K562 (cell line): ENCODE measurements at regions not wholly inside any gene's neighbourhood (a gene's known extent, or its start where the extent isn't known, plus 50 kb on each side); places are given as distances from the start of the nearest gene placed in this dataset.

ENCODE experiments used
- ATAC-seq: fragments of 200-7000 bp; cut with Tn5 transposase; 3 replicates; pipeline ENCODE4 v1.9.1; 2020; ENCODE audit warnings: moderate library complexity
- BruUV-seq: library from RNA; stranded (reverse); fragments of 400-500 nt; replicated peaks from 2 replicates; lab custom pipeline; 2021; lab: Mats Ljungman, UMichigan
- CTCF ChIA-PET: fragments of 300-600 bp; formaldehyde crosslinking; extraction: SDS; loops from one replicate; lab custom pipeline; 2021; ENCODE audit warnings: low intra/inter-chr PET ratio; lab: Yijun Ruan, JAX
- POLR2A ChIA-PET: fragments of 300-600, 350-650 bp; sonication (Branson Sonifier 250); formaldehyde crosslinking; extraction: SDS; loops from one replicate; lab custom pipeline; 2021; ENCODE audit warnings: antibody characterized with exemption, inconsistent platforms; lab: Yijun Ruan, JAX
- DNase-seq, 4 experiments: peaks; one replicate each; pipeline versions ENCODE4 v3.0.0 to v3.0.0-alpha.2; 2011 to 2018; ENCODE audit warnings: low spot score in 3 of 4, mixed read lengths in 3 of 4; ENCODE audit errors: extremely low read depth in 1 of 4
- FAIRE-seq: peaks from 2 replicates; lab custom pipeline; 2011; peaks lifted over from hg19 to GRCh38; lab: Jason Lieb, UNC
- H2AFZ ChIP-seq: 2 replicates; pipeline ENCODE4 v1.6.0; 2011; ENCODE audit warnings: low read depth, low read length, control low read depth, inconsistent platforms
- H3K27ac ChIP-seq: fragments of 200-600 bp; 3 replicates; pipeline ENCODE4 v1.8.0; 2011; ENCODE audit warnings: low read depth, mild to moderate bottlenecking, control low read depth, inconsistent platforms, low read length, moderate library complexity, mixed read lengths; ENCODE audit errors: extremely low read depth
- H3K27me3 ChIP-seq, 2 experiments: fragments of 300-600 bp in 1 of 2; 2 replicates in 1 of 2; 3 replicates in 1 of 2; pipeline versions ENCODE4 v1.6.0 to v1.8.0; 2011; ENCODE audit warnings: inconsistent platforms in 2 of 2, low read length in 2 of 2, mild to moderate bottlenecking in 1 of 2, mixed read lengths in 1 of 2, moderate library complexity in 1 of 2; ENCODE audit not compliant: control insufficient read depth in 2 of 2, insufficient read depth in 2 of 2
- H3K36me3 ChIP-seq: fragments of 300-600 bp; 3 replicates; pipeline ENCODE4 v1.8.0; 2011; ENCODE audit warnings: mild to moderate bottlenecking, low read length, inconsistent platforms; ENCODE audit not compliant: control insufficient read depth, insufficient read depth
- H3K4me1 ChIP-seq, 2 experiments: fragments of 200-600 bp in 1 of 2; replicated peaks in 1 of 2; 2 replicates in 1 of 2; 3 replicates in 1 of 2; pipeline versions ENCODE4 v1.5.1 to v1.8.0; 2011; ENCODE audit warnings: inconsistent platforms in 2 of 2, low read length in 2 of 2, mild to moderate bottlenecking in 1 of 2, mixed read lengths in 1 of 2, moderate library complexity in 1 of 2; ENCODE audit not compliant: control insufficient read depth in 2 of 2, insufficient read depth in 2 of 2
- H3K4me2 ChIP-seq: 2 replicates; pipeline ENCODE4 v1.6.1; 2011; ENCODE audit warnings: low read length, control low read depth, inconsistent platforms, mixed read lengths; ENCODE audit not compliant: insufficient read depth
- H3K4me3 ChIP-seq: fragments of 200-600 bp; sonication (generic), shearing (Covaris generic); 2 replicates; pipeline ENCODE4 v1.5.1; 2016; ENCODE audit warnings: control low read depth, inconsistent platforms
- H3K79me2 ChIP-seq: fragments of 200-600 bp; 3 replicates; pipeline ENCODE4 v1.8.0; 2011; ENCODE audit warnings: low read length, inconsistent platforms; ENCODE audit not compliant: control insufficient read depth, insufficient read depth
- H3K9ac ChIP-seq, 2 experiments: 2 replicates each; pipeline versions ENCODE4 v1.6.0 to v1.6.1; 2011; ENCODE audit warnings: low read depth in 2 of 2, low read length in 2 of 2, control low read depth in 1 of 2, inconsistent platforms in 1 of 2, mild to moderate bottlenecking in 1 of 2, mixed read lengths in 1 of 2; ENCODE audit not compliant: insufficient read depth in 1 of 2
- H3K9me1 ChIP-seq: one replicate; pipeline ENCODE4 v1.6.0; 2011; ENCODE audit warnings: inconsistent platforms, mild to moderate bottlenecking, low read length, moderate library complexity; ENCODE audit not compliant: control insufficient read depth, insufficient read depth
- H3K9me3 ChIP-seq: replicated peaks from 2 replicates; pipeline ENCODE4 v1.5.1; 2011; ENCODE audit warnings: low read depth, low read length, inconsistent platforms; ENCODE audit not compliant: control insufficient read depth, insufficient read depth
- H4K20me1 ChIP-seq: replicated peaks from 2 replicates; pipeline ENCODE4 v1.6.1; 2011; ENCODE audit warnings: low read length, inconsistent platforms, mixed read lengths; ENCODE audit not compliant: control insufficient read depth, insufficient read depth
- CC2D1A ChIP-seq: fragments of 450-650 bp; IDR thresholded peaks from 2 replicates; pipeline ENCODE4 v1.6.1; 2017; ENCODE audit warnings: mild to moderate bottlenecking
- HNRNPL ChIP-seq: fragments of 200-400 bp; formaldehyde crosslinking; IDR thresholded peaks from 2 replicates; pipeline ENCODE4 v1.6.1; 2017; ENCODE audit warnings: low read depth, mild to moderate bottlenecking, low read length
- MEF2D ChIP-seq: conservative IDR thresholded peaks from 2 replicates; pipeline ENCODE4 v1.6.1; 2016; ENCODE audit warnings: low read depth, missing genetic modification characterization, missing compliant biosample characterization
- RAD21 ChIP-seq, 2 experiments: fragments of 250-450 bp in 1 of 2; fragments of 450-650 bp in 1 of 2; sonication (Bioruptor Pico) in 1 of 2; formaldehyde crosslinking in 1 of 2; IDR thresholded peaks in 1 of 2; conservative IDR thresholded peaks in 1 of 2; 2 replicates each; pipeline versions ENCODE4 v1.4.0 to v1.8.0; 2020 to 2022; ENCODE audit warnings: mild to moderate bottlenecking in 2 of 2, moderate library complexity in 1 of 2
- SMC3 ChIP-seq: conservative IDR thresholded peaks from 2 replicates; pipeline ENCODE4 v1.6.1; 2011; ENCODE audit warnings: low read depth, low read length, improper control_type of control experiment; ENCODE audit not compliant: insufficient read depth
- WGBS: fragments of 100-300 bp; shearing (Covaris generic); methylation state at CpG from one replicate; pipeline ENCODE4 v1.1.6; 2016; ENCODE audit warnings: low coverage, mixed read lengths; ENCODE audit not compliant: insufficient coverage; ENCODE audit errors: missing lambda C conversion rate; 5-methylcytosine and 5-hydroxymethylcytosine counted together
- in situ Hi-C: fragments of 300-500 bp; cut with MboI; formaldehyde crosslinking; loops from 4 replicates; pipeline ENCODE4 v1.15.0; 2018; ENCODE audit warnings: inconsistent platforms, mixed read lengths
- intact Hi-C: fragments of 100-400 bp; cut with micrococcal nuclease; formaldehyde crosslinking; loops from 2 replicates; pipeline ENCODE4 v1.14.2; 2022
- TF ChIP-seq, protein P1 (sequence below), 2 experiments: fragments of 450-650 bp; formaldehyde crosslinking in 1 of 2; IDR thresholded peaks; 2 replicates each; pipeline versions ENCODE4 v1.4.0 to v1.6.1; 2014 to 2020; ENCODE audit warnings: mild to moderate bottlenecking in 2 of 2, borderline replicate concordance in 1 of 2, low read depth in 1 of 2
- TF ChIP-seq, protein P2 (sequence below): fragments of 450-650 bp; formaldehyde crosslinking; IDR thresholded peaks from 2 replicates; pipeline ENCODE4 v1.4.0; 2020; ENCODE audit warnings: mild to moderate bottlenecking, moderate library complexity
- TF ChIP-seq, protein P3 (sequence below), 3 experiments: IDR thresholded peaks in 2 of 3; conservative IDR thresholded peaks in 1 of 3; 2 replicates each; pipeline ENCODE4 v1.5.1; 2011 to 2012; ENCODE audit warnings: low read length in 3 of 3, mild to moderate bottlenecking in 3 of 3, control low read depth in 2 of 3, improper control_type of control experiment in 1 of 3, inconsistent platforms in 1 of 3, low read depth in 1 of 3, mixed read lengths in 1 of 3, moderate library complexity in 1 of 3; ENCODE audit not compliant: insufficient read depth in 2 of 3

DNA sequence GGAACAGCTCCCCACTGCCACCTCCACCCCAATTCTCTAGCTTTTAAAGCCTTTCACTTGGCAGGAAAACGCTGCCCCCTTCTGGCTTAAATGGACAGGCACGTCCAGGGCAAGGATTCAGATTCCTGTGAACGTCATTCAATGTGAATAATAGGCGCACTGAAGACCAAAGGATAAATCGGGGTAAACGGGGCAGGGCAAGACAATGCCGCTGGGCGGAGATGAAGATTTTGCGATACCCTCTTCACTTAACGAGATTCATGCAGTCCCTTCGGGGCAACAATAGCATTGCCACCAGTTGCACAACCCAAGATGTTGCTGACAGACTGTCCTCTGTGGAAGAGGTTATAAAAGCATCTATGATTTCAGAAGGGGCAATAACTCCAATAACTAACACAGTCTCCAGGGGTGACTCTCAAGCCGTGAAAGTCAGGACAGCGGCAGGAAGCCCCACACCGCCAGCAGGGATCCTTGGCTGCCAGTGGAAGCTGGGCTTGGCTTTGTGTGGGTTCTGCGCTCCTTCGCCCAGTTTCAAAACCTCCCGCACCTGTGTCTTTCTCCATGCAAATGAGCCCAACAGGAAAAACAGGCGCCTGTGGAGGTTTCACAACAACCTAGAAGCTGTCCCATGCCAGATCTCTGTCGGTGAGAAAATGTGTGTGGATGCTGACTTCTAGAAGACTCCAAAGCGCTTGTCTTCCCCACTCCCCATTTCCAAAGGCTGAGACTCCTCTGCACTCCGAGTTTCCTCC is 291.8 kb downstream of the BMP7 start:
- TF ChIP-seq CC2D1A: no peak
- no peak for TF ChIP-seq MEF2D (tag)
- TF ChIP-seq, protein P1, sequence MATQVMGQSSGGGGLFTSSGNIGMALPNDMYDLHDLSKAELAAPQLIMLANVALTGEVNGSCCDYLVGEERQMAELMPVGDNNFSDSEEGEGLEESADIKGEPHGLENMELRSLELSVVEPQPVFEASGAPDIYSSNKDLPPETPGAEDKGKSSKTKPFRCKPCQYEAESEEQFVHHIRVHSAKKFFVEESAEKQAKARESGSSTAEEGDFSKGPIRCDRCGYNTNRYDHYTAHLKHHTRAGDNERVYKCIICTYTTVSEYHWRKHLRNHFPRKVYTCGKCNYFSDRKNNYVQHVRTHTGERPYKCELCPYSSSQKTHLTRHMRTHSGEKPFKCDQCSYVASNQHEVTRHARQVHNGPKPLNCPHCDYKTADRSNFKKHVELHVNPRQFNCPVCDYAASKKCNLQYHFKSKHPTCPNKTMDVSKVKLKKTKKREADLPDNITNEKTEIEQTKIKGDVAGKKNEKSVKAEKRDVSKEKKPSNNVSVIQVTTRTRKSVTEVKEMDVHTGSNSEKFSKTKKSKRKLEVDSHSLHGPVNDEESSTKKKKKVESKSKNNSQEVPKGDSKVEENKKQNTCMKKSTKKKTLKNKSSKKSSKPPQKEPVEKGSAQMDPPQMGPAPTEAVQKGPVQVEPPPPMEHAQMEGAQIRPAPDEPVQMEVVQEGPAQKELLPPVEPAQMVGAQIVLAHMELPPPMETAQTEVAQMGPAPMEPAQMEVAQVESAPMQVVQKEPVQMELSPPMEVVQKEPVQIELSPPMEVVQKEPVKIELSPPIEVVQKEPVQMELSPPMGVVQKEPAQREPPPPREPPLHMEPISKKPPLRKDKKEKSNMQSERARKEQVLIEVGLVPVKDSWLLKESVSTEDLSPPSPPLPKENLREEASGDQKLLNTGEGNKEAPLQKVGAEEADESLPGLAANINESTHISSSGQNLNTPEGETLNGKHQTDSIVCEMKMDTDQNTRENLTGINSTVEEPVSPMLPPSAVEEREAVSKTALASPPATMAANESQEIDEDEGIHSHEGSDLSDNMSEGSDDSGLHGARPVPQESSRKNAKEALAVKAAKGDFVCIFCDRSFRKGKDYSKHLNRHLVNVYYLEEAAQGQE (IDR thresholded peaks at IDR 0.05; ENCODE audit: borderline replicate concordance): peak; percentile 33; the same call in 1 of the 2 replicates
- TF ChIP-seq, protein P1 (CRISPR knock-in tag; IDR thresholded peaks at IDR 0.05; ENCODE audit: low read depth): no peak
- TF ChIP-seq, protein P2, sequence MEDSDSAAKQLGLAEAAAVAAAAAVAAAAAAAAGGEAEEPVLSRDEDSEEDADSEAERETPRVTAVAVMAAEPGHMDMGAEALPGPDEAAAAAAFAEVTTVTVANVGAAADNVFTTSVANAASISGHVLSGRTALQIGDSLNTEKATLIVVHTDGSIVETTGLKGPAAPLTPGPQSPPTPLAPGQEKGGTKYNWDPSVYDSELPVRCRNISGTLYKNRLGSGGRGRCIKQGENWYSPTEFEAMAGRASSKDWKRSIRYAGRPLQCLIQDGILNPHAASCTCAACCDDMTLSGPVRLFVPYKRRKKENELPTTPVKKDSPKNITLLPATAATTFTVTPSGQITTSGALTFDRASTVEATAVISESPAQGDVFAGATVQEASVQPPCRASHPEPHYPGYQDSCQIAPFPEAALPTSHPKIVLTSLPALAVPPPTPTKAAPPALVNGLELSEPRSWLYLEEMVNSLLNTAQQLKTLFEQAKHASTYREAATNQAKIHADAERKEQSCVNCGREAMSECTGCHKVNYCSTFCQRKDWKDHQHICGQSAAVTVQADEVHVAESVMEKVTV (CRISPR knock-in tag): peak; percentile 69
- TF ChIP-seq, protein P3, sequence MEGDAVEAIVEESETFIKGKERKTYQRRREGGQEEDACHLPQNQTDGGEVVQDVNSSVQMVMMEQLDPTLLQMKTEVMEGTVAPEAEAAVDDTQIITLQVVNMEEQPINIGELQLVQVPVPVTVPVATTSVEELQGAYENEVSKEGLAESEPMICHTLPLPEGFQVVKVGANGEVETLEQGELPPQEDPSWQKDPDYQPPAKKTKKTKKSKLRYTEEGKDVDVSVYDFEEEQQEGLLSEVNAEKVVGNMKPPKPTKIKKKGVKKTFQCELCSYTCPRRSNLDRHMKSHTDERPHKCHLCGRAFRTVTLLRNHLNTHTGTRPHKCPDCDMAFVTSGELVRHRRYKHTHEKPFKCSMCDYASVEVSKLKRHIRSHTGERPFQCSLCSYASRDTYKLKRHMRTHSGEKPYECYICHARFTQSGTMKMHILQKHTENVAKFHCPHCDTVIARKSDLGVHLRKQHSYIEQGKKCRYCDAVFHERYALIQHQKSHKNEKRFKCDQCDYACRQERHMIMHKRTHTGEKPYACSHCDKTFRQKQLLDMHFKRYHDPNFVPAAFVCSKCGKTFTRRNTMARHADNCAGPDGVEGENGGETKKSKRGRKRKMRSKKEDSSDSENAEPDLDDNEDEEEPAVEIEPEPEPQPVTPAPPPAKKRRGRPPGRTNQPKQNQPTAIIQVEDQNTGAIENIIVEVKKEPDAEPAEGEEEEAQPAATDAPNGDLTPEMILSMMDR (IDR thresholded peaks at IDR 0.05 in 2 of 3, conservative IDR thresholded peaks at IDR 0.05 in 1 of 3; ENCODE audit: insufficient read depth in 2 of 3, low read depth in 1 of 3, low read length in 3 of 3): peak; percentile 58 to 71 (median 59)
- TF ChIP-seq SMC3: 0 out of 2 replicates have a peak, but pooled peaks have one; percentile 20
- no peak for TF ChIP-seq HNRNPL
- peak; percentile 55 to 66 for TF ChIP-seq RAD21 (CRISPR knock-in tag; conservative IDR thresholded peaks at IDR 0.05 in 1 of 2, IDR thresholded peaks at IDR 0.05 in 1 of 2)
- TF ChIP-seq, all 486 proteins: peak for 5
- Histone ChIP-seq H3K4me2 (no peak overlapping the region), H3K79me2 (no peaks in the 10 kb centered on the region), H3K27ac (no peak overlapping the region), H3K9me3 (no peaks in the 10 kb centered on the region), H4K20me1 (peaks cover 4% of the 10 kb centered on the region; the same call in 1 of the 2 replicates), H3K27me3 (peaks cover 2 to 43% of the 10 kb centered on the region in 2 experiments; a peak in 4 of 5 replicates), H3K36me3 (no peaks in the 10 kb centered on the region), H3K9ac (no peak overlapping the region), H3K9me1 (no peaks in the 10 kb centered on the region), H3K4me3 (no peak overlapping the region), H3K4me1 (no peaks in the 10 kb centered on the region), H2AFZ (no peak overlapping the region)
- in situ Hi-C loops: no loop called here
- peak; percentile 65 for FAIRE-seq
- BruUV-seq: no TSS peak
- intact Hi-C loops: no loop called here
- ChIA-PET CTCF (no interaction called here), POLR2A (no interaction called here)
- peak; percentile 71 for ATAC-seq
- peak; percentile 31 to 57 (median 36) for DNase-seq
- WGBS: 4% methylated on average over 21 of the region's 21 CpGs
